Right atrium auricular region (tissue), 2 donors: ENCODE measurements at regions not wholly inside any gene's neighbourhood (a gene's known extent, or its start where the extent isn't known, plus 50 kb on each side); places are given as distances from the start of the nearest gene placed in this dataset.

Experiments used
- DNase-seq: peaks from one replicate; pipeline ENCODE4 v3.0.0-alpha.2; 2019; ENCODE audit warnings: low spot score
- H3K27ac ChIP-seq, 2 donors: fragments of 200-600 bp; sonication (generic); 1 replicate in 1 of 2; 2 replicates in 1 of 2; pipeline ENCODE4 v1.5.1; 2016 to 2019
- H3K27me3 ChIP-seq, 2 donors: fragments of 200-600 bp; sonication (generic); one replicate each; pipeline versions ENCODE4 v1.5.1 to v1.6.0; 2017 to 2019
- H3K36me3 ChIP-seq: fragments of 200-600 bp; sonication (generic); one replicate; pipeline ENCODE4 v1.5.1; 2016
- H3K4me1 ChIP-seq, 2 donors: fragments of 200-600 bp; sonication (generic); one replicate each; pipeline versions ENCODE4 v1.5.1 to v1.6.0; 2017 to 2019
- H3K4me3 ChIP-seq, 2 donors: fragments of 200-600 bp; sonication (generic); 1 replicate in 1 of 2; 2 replicates in 1 of 2; pipeline ENCODE4 v1.5.1; 2017 to 2019; ENCODE audit warnings: mild to moderate bottlenecking in 1 of 2, moderate library complexity in 1 of 2
- H3K9me3 ChIP-seq, 2 donors: fragments of 200-600 bp; sonication (generic); one replicate each; pipeline ENCODE4 v1.5.1; 2019
- TF ChIP-seq, protein P1 (sequence below), 2 donors: fragments of 200-600 bp; sonication (generic); IDR thresholded peaks; one replicate each; pipeline ENCODE4 v1.5.1; 2019; ENCODE audit warnings: antibody characterized with exemption in 2 of 2

DNA sequence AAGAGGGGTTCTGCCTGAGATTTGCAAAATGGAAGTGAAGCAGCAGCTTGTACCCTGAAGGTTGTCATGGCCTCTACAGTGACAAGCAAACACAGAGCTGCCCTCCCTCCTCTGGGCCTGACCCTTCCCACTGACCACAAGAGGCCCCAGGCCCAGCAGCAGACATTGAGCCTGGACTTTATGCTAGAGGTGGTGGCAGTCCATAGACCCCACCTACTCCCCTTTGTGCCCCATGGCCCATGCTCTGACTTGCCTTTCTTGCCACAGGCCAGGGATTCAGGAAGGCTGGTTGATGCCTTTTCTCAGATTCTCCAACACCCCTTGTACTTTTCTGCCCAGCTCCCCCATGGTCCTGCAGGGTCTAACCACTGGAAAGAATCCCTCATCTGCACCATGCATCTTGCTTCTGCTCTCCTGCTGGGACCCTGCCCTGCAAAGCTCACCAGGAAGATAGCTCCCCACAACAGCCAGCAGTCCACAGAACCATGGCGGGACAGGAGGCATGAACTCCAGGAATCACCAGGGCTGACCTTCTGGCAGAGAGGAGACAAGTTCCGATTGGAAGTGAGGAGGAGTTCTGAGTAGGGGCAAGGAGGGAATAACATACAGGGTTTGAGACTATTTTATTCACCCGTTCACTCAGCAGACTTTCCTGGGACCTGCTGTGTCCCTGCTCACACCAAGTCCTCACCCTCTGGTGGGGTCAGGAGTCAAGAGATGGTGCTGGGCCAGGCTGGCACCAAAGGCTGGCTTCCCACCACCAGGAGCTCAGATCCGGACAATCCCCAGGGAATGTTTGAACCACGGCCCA is 263.8 kb downstream of the SYK start:
- Histone ChIP-seq H3K36me3 (no peaks in the 10 kb centered on the region), H3K4me1 (peaks cover 0 to 12% of the 10 kb centered on the region in 2 donors), H3K9me3 (no peaks in the 10 kb centered on the region), H3K4me3 (no peak overlapping the region), H3K27me3 (no peaks in the 10 kb centered on the region), H3K27ac (no peak overlapping the region)
- peak; percentile 40 for DNase-seq
- TF ChIP-seq, protein P1, sequence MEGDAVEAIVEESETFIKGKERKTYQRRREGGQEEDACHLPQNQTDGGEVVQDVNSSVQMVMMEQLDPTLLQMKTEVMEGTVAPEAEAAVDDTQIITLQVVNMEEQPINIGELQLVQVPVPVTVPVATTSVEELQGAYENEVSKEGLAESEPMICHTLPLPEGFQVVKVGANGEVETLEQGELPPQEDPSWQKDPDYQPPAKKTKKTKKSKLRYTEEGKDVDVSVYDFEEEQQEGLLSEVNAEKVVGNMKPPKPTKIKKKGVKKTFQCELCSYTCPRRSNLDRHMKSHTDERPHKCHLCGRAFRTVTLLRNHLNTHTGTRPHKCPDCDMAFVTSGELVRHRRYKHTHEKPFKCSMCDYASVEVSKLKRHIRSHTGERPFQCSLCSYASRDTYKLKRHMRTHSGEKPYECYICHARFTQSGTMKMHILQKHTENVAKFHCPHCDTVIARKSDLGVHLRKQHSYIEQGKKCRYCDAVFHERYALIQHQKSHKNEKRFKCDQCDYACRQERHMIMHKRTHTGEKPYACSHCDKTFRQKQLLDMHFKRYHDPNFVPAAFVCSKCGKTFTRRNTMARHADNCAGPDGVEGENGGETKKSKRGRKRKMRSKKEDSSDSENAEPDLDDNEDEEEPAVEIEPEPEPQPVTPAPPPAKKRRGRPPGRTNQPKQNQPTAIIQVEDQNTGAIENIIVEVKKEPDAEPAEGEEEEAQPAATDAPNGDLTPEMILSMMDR (IDR thresholded peaks at IDR 0.05): no peak

DNA sequence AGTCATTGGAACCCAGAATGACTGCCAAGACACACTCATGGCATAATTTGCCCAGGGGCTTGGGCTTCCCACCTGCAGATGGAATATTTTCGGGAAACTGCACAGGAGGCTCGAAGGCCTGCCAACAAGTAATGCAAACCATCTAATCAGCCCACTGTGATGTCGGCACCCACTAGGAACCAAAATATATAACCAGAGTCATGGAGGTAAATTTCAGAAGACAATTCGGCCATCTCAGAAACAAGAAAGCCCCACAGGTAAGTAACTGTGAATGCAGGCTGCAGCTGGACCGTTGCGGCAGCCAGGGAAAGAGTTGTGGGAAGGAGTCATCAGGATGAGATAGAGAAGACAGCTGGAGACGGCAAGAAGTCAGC is 264.4 kb downstream of the SYK start:
- no peak overlapping the region for H3K27ac ChIP-seq
- no peaks in the 10 kb centered on the region for H3K36me3 ChIP-seq
- H3K27me3 ChIP-seq: no peaks in the 10 kb centered on the region
- TF ChIP-seq, protein P1 (IDR thresholded peaks at IDR 0.05): no peak
- peaks cover 0 to 7% of the 10 kb centered on the region in 2 donors for H3K4me1 ChIP-seq
- no peaks in the 10 kb centered on the region for H3K9me3 ChIP-seq
- DNase-seq: peak; percentile 40
- no peak overlapping the region for H3K4me3 ChIP-seq

DNA sequence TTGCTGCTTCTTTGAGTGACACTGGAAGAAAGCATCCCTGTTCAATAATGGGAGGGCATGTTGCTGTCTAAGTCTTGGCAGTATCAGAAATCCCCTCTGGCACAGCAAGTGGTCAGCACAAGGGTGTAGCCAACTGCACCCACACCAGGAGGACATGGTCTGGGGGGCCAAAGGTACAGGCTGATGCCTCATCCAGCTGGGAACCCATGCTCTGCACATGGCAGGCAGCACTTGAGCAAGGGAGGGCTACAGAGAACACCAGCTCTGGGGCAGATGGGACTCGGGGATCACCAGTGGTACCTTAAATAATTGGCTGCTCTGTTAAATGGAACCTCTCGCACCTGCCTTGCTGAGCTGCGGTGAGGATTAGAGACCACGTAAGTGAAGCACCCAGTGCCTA is 265.2 kb downstream of the SYK start:
- H3K27me3 ChIP-seq: no peaks in the 10 kb centered on the region
- H3K27ac ChIP-seq: no peak overlapping the region
- no peak overlapping the region for H3K4me3 ChIP-seq
- peak; percentile 49 for DNase-seq
- TF ChIP-seq, protein P1 (IDR thresholded peaks at IDR 0.05): no peak
- no peaks in the 10 kb centered on the region for H3K36me3 ChIP-seq
- H3K4me1 ChIP-seq: peaks cover 0 to 8% of the 10 kb centered on the region in 2 donors
- H3K9me3 ChIP-seq: no peaks in the 10 kb centered on the region

DNA sequence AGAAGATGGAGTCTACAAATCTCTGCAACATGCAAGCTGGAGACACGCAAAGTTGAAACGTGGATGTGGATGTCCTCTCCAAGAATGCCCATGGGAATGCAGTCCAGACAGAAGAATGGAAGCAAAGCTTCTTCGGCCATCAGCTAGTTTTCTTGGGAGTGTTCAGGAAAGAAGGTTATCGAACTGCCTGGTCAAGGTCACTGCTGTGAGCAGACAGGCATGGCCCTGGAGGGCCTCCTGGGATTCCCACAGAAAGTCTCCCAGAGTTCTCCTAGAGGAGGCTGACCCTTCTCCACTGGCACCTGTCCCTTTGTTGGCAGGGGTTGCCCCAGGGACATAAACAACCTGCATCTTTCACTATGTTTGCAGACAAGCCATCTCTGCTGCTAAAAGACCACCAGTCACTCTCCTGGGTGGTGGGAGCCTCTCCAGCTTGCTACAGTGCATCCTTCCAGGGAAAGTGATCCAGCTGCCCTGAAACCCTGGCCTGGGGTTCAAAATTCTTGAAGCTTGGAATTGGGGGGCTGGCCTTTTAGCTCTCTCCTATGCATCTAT is 265.8 kb downstream of the SYK start:
- DNase-seq: peak; percentile 54
- H3K27ac ChIP-seq: no peak overlapping the region
- TF ChIP-seq, protein P1 (IDR thresholded peaks at IDR 0.05): no peak

DNA sequence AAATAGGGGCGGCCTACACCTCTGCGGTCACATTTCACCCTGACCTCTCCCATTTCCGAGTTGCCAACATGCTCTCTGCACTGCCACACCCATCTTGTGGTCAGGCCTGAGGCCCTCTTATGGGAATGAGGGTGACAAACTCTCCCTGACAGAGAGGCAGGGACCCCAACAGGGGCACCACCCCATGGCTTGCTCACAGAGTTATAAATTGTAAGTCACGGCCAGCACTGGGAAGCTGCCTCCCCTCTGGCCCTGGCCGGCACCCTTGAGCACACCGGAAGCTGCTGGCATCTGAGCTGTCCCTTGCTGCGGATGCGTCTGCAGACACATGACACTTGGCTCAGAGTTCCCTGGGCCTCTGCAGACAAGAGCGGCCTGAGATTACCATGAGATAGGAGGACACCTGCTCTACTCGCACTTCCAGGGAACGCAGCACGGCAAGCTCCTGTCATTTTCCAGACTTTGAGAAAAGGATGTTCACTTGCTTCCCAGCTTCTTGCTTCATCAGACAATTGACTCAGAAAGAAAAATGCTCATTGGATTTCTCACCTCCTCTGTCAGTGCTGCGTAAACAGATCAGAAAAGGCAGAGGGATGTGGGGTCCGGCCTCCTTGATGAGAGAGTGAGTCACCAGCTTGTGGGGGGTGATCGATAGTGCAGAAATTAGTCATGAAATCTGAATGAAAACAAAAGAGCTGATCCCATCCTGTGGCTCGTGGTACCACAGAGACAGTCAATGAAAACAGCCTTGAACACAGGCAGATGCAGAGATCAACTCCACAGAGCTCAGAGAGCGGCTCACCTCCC is 269.8 kb downstream of the SYK start:
- H3K36me3 ChIP-seq: no peaks in the 10 kb centered on the region
- no peaks in the 10 kb centered on the region for H3K9me3 ChIP-seq
- H3K4me3 ChIP-seq: no peak overlapping the region
- peaks cover 0 to 13% of the 10 kb centered on the region in 2 donors for H3K4me1 ChIP-seq
- DNase-seq: peak; percentile 23
- no peaks in the 10 kb centered on the region for H3K27me3 ChIP-seq
- no peak overlapping the region for H3K27ac ChIP-seq
- TF ChIP-seq, protein P1 (IDR thresholded peaks at IDR 0.05): no peak

More for the DNA sequence above, 265.8 kb downstream of the SYK start:
- Histone ChIP-seq H3K9me3 (no peaks in the 10 kb centered on the region), H3K36me3 (no peaks in the 10 kb centered on the region), H3K4me3 (no peak overlapping the region), H3K4me1 (peaks cover 0 to 8% of the 10 kb centered on the region in 2 donors), H3K27me3 (no peaks in the 10 kb centered on the region)
